RCC 7860 (cell line): ENCODE measurements at regions not wholly inside any gene's neighbourhood (a gene's known extent, or its start where the extent isn't known, plus 50 kb on each side); places are given as distances from the start of the nearest gene placed in this dataset.
"Not testable (repeated sequence)": the region's sequence is repeated elsewhere in the genome, so short reads cannot be mapped to it uniquely, and the experiment has no call there.

ENCODE experiments used
- DNase-seq: peaks from one replicate; pipeline ENCODE4 v3.0.0-alpha.2; 2015; ENCODE audit warnings: low spot score
- FAIRE-seq: peaks from 2 replicates; lab custom pipeline; 2012; peaks lifted over from hg19 to GRCh38; lab: Jason Lieb, UNC

DNA sequence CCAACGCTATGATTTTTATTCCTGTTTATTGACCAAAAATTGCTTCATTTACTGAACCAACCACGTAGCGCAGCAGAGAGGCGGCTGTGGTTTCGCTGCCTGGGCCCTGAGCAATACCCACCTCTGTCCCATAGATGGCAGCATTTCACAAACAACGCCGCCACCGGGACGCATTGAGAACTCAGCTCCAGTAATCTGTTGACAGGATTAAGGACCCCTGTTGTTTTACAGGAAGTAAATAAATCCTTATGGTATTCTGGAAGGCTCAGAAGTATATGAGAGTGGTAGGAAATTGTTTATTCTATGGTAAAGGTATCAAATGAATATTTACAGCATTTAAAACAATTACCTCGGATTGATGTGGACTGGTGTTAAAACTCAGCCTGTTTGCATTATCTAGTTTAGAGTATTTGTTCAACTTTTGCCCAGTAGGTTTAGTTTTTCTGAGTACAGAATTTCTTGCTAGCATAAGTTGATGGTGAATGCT, 547.9 kb upstream of the SLC35B3 start:
- FAIRE-seq, result no peak

DNA sequence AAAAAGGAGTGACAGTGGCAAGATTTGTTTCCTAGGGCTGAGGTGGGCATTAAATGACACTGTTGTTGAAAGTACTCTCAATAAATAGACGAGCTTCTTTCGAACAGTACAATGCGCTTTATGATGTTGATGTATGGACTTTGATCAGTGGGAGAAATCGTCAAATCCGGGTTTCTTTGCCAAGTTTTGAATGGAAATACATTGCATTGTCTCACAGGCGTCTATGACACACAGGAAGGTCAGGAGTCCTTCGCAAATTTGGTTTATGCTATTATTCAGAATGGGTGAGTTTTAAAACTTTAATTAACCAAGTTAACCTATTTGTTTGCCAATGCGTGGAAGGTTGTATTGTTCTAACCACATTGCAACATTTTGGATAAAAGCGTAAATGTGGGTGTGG, 547.3 kb upstream of the SLC35B3 start:
- no peak for FAIRE-seq
- DNase-seq, result no peak

More for the DNA sequence above, 547.9 kb upstream of the SLC35B3 start:
- peak; percentile 8 for DNase-seq

DNA sequence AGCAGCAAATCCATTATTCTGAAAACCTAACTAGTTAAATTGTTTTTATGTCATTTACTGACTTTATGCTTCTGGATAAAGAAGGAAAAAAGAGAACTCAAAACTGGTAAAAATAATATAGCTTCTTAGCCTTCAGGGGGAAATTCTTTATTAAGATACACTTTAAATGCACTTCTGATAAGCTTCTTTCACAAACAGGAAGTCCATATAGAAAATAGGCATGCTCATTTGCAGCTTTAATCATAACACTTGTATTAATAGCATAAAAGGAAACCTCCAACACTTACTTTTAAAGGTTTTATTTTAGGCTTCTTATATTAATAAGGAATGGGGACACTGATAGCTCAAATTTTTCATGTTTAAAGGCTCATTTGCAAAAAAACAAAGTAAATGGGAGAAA, 538.0 kb upstream of the SLC35B3 start:
- DNase-seq (no peak), FAIRE-seq (no peak)

DNA sequence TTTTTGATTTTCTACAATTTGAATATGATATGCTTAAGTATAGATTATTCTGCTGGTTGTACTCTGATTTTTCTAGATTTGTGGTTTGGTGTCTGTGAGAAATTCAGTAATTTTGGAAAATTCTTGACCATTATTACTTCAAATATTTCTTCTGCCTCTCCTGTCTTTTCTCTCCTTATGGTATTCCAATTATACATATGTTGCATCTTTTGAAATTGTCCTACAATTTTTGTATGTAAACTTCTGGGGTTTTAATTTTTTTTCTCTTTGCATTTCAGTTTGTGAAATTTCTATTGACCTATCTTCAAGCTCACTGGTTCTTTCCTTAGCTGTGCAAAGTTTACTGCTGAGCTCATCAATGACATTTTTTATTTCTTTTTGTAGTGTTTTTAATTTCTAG, 534.4 kb upstream of the SLC35B3 start:
- FAIRE-seq (no peak), DNase-seq (no peak)

DNA sequence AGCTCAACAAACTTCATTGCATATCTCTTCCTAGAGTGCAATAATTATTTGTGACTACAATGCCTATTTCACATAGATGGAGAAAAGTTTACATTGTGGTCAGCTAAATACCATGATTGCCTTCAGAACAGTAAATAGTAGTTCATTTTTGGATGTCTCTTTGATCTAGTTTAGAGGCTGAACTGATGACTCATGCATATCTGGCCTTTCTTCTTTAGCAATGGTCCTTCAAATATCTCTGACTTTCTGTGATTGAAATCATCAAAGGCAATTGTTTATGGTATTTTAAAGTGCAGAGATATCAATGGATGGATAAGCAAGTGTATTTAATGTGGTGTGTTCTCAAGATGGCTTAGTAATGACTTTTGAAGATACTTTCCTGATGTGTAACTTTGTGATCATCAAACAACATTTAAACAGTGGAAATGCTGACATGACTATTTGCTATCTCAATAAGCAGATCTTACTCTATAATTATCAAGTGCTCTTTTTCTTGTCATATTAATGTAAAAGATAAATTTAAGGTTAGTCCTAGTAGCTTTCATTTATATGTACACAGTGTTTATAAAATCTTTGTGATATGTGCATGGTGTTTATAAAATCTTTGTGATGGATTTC, 523.7 kb upstream of the SLC35B3 start:
- DNase-seq, result no peak

DNA sequence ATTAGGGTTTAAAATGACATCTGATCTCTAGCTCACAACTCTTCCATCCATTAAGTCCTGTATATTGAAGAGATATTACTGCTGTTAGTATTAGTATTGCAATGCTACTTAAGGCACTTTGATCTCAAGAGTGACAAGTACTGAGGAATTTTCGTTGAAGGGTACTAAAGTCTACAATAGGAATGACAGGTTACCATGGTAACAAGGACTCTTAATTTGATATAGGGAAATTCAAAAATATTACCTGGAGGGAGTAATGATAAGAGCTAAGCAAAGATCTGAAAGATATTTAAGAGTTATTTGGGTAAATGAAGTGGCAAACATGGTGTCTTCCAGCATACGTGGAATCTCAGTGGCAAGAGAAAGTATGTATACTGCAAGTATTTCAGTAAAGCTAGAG, 518.0 kb upstream of the SLC35B3 start:
- no peak for DNase-seq

More for the DNA sequence above, 523.7 kb upstream of the SLC35B3 start:
- no peak for FAIRE-seq

DNA sequence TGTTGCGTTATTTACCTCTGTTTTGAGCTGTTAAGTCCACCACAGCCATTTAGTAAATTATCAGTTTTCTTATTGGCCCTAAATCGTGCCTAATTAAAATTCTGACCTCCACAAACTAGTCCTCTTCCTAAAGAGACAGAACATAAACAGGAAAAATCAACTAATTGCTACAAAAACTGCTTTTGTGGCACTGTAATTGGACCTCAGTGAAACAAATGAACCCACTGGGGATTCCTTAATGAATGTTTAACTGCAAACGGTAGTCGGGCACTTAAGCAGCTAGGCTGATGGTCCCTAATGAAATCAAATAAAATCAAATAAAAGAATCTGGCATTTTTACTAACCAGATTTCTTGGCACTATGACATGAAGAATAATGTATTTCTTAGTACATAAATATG, 513.4 kb upstream of the SLC35B3 start:
- no peak for FAIRE-seq
- no peak for DNase-seq

More for the DNA sequence above, 518.0 kb upstream of the SLC35B3 start:
- no peak for FAIRE-seq

DNA sequence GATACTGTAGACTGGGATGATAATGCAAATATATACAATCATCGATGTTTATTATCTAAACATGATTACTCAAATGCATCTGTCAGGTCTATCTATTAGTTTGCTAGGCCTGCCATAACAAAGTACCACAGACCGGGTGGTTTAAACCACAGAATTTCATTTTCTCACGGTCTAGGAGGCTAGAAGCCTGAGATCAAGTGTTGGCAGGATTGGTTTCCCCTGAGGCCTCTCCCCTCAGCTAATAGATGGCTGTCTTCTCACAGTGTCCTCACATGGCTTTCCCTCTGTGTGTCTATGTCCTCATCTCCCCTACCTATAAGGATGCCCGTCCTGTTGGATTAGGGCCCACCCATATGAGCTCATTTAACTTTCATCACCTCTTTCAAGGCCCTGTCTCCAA, 512.6 kb upstream of the SLC35B3 start:
- FAIRE-seq, result no peak

DNA sequence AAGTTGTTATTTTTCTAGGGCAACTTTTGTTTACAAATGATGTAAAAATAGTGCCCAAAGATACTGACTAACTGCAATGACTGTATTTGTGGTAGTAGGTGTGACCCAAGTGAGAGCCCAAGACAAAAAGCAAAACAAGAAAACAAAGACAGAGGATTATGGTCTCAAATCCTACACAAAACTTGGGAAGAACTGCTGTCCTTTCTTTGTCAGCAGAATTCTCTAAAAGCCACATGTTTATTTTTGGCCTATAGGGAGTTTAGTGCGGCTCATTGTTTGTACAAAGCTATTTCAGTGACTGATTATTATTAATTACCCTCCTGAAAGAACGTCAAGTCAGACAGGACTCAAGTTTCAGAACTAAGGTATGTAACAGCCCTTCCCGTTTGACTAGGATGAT, 509.2 kb upstream of the SLC35B3 start:
- FAIRE-seq, result no peak

More for the DNA sequence above, 512.6 kb upstream of the SLC35B3 start:
- DNase-seq, result no peak

DNA sequence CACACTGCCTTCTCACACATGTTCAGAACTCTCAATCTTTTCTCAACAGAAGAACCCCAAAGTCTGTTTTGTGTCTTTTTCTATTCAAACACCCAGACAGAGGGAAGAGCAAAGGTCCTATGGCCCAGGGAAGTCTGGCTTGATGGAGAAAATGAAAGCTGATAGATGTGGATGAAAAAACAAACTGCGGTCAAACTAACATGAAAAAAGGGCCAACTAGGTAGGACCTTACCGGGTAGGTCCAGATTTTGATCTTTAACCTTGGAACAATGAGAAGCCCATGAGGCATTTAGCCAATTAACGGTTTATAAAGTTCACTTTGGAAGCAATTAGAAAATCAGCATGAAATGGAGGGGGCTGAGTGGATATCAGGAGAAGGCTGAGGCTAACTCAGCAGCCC, 507.7 kb upstream of the SLC35B3 start:
- DNase-seq, result no peak
- FAIRE-seq, result no peak

More for the DNA sequence above, 509.2 kb upstream of the SLC35B3 start:
- no peak for DNase-seq

DNA sequence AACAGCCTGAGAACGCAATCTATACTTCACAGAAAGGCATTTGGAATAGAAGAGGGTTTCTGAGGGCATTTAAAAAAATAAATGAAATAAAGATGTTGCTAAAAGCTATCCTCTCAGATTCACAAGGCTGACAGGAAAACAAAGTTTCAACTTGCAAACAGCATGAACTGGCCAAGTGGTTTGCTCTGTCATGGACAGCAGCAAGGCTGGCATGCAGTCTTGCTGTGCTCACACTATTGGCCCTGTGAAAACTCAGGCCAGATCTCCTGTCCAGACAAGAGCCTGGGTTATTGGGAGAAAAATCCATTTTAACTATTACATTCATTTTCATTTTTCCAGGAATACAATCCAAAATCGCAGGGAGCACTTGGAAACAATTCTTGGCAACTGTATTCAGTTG, 506.2 kb upstream of the SLC35B3 start:
- no peak for FAIRE-seq
- no peak for DNase-seq

DNA sequence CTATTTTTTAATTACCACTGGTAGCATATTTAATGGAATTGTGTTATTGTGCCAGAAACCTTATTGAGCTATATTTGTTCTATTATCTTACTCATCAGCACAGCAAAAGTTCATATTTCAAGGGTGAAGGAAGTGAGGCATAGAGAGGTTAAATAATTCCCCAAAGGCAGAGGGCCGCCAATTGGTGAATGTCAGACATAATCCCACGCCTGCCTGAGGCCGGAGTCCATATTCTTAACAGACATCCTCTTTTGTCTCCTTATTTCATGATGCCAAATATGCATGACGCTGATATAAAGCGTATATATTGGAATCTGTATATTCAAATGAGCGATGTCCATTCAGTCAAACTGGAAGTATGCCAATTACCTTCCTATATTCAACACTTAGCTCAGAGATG, 505.0 kb upstream of the SLC35B3 start:
- DNase-seq (no peak), FAIRE-seq (no peak)

DNA sequence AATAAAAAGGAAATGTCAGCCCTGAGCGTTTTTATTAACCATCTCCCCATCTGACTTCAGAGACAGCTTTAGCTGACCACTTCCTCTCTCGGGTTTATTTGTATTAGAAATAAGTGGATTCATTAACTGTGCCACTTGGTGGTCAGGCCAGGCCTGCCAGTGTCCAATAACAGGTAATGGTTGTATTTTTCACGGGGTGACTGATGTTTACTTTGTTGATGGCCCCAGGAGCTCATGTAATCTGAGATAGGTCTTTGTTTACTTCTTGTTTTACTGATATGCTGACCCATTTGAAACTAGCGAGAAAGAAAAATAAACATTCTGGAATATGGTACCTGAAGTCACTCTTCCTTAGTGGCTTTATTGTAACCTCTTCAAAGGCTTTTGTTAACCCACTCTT, 504.3 kb upstream of the SLC35B3 start:
- DNase-seq (no peak), FAIRE-seq (no peak)

DNA sequence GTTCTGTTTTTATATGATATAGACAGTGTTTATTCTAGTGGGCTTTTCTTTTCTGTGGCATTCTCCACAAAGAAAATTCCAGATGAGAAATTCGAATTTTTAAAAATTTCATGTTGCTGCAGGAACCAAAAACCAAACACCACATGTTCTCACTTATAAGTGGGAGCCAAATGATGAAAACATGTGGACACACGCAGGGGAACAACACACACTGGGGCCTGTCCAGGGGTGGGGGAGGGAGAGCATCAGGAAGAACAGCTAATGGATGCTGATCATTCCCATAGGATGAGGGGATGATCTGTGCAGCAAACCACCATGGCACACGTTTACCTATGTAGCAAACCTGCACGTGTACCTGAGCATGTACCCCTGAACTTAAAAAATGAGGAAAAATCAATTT, 499.0 kb upstream of the SLC35B3 start:
- DNase-seq (no peak), FAIRE-seq (no peak)

DNA sequence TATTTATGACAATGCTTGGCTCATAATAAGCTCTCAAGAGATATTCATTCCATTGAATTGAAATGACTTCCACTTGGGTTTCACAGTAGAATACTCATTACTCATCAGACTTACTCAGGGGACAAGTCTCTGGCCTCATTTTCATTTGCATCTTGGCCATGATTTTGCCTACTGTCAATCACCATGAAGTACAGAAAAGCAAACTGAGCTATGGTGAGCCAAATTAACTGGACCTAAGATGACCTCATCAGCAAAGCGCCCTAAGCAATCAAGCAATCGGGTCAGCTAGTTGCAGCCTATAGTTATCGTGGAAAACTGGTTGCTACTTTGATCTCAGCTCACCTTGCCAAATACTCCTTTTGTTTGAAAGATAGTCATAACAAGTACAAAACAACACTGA, 494.7 kb upstream of the SLC35B3 start:
- DNase-seq (no peak), FAIRE-seq (no peak)

DNA sequence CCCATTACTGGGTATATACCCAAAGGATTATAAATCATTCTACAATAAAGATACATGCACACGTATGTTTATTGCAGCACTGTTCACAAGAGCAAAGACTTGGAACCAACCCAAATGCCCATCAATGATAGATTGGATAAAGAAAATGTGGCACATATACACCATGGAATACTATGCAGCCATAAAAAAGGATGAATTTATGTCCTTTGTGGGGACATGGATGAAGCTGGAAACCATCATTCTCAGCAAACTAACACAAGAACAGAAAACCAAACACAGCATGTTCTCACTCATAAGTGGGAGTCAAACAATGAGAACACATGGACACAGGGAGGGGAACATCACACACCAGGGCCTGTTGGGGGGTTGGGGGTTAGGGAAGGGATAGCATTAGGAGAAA, 484.9 kb upstream of the SLC35B3 start:
- not testable (repeated sequence) for FAIRE-seq, DNase-seq

DNA sequence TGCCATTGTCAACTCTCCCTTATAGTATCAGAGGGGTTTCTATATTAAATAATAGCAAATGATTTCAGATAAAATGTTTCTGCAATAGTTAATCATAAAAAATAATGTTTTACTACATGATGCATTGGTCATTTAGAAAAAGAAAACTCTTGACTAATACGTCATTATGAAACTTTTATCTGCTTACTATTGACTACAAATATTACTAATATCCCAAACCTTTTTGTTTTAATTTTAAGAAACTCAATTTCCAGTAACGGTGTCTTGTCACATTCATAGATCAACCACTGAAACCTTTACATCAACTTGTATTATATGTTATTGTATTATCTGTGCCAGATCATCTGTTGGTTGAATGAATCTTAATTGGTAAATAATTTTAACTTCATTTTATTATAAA, 482.9 kb upstream of the SLC35B3 start:
- FAIRE-seq, result no peak
- no peak for DNase-seq

DNA sequence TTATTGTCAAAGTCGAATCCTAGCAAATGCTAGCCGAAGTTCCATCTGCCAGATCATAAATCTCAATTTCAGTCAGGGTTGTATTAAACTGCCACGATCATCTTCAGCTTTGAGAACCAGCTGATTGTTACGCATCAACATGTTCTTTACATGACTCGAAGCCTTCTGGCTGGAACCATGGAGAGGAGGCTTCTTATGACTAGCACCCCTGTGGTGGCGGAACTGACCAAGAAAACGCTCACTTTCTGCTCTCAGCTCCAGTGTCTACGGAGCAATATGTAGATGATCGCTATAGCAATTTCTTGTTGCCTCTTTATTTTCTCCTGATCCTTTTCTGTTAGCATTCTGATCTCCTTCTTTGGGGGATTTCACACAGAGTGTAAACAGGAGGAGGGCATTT, 479.4 kb upstream of the SLC35B3 start:
- DNase-seq (no peak), FAIRE-seq (no peak)

DNA sequence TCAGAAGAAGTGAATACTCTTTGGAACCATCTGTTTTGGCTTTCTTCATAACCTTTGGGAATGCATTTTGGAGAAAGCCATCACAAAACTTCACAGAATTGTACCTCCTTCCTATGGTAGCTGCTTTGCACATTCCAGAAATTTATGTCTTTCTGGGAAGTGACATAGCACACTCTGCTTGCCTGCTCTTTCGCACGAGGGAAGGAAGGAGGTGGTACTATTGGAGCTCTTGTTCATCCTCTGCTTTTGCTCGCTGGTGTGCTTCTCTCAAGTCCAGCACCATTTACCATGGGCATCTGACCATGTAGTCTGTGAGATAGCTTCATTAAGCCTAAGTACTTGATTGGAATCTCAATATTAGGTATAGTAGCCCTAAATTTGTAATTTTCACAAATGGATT, 473.3 kb upstream of the SLC35B3 start:
- no peak for DNase-seq
- no peak for FAIRE-seq

DNA sequence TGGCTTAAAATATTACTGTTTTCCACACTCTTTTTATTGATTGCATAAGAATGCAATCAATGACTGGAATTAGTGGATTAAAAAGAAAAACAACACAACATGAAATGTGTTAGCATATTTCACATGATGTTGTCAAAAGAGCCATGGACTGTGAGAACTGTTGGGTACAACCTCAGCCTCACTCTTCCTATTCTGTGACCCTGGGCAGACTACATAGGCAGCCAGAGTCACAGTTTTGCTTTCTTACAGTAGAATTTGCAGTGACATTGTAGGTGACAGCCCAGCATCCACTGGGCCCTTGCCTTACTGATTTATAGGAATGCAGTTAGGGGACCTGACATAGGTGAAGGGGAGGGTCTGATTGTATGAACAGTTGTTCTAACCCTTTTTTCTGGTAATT, 471.4 kb upstream of the SLC35B3 start:
- FAIRE-seq (no peak), DNase-seq (no peak)

DNA sequence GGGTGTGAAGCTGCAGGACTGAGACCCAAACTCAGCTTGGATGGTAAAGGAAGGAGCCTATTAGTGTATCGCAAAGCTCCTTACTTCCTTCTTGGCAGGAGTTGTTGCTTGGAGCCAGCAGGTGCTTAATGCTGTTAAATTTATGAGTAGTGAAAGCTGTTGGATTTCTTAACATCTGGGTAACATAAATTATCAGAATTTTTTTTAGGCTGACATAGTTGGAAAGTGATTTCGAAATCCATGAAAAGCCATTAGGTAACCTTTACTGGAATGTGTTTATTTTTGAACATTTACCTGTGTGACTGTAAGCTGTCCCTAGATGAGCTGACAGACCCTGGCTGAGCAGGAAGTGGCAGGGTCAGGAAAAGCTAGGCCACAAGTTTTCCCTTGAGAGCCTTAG, 470.4 kb upstream of the SLC35B3 start:
- FAIRE-seq (no peak), DNase-seq (no peak)

DNA sequence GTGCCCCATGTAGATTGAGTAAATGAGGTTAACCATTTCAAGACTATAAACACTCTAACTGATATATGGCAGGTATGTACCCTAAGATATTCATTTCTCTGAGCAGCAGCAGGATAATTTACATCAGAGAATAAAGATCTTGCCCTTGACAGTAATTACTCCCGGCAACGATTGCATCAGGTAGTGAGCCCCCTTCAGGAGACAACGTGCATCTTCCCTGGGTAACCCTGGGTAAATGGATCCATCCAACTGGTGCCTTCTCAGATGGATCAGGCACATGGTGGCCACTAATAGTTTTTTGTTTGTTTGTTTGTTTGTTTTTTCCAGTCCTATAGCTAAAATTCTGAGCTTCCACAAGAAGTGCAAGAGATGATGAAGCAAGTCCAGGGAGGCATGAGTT, 469.4 kb upstream of the SLC35B3 start:
- DNase-seq (no peak), FAIRE-seq (no peak)

DNA sequence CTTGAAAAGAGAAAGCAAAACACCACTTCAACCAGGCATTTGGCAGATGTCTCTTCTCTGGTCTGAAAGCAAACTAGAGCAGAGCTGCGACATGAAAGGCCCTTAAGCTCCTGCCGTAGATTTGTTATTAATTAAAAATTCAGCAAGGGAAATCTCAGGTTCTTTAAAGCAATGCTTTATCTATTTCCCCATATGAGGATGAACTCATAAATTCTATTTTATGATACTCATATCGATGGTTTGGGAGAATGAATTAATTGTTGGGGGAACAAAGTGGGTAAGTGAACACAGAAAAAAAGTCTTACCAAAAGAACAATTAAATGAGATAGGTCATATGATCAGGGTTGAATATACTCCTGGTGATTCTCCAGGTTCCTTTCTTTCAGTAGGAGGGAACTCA, 464.7 kb upstream of the SLC35B3 start:
- no peak for FAIRE-seq
- DNase-seq, result no peak
